IMR-90 (cell line): ENCODE measurements at regions not wholly inside any gene's neighbourhood (a gene's known extent, or its start where the extent isn't known, plus 50 kb on each side); places are given as distances from the start of the nearest gene placed in this dataset.

Experiments
- ATAC-seq: fragments of 200-7000 bp; cut with Tn5 transposase; 2 replicates; pipeline ENCODE4 v1.9.1; 2020; ENCODE audit warnings: low read depth, mild to moderate bottlenecking, moderate library complexity
- BruUV-seq: library from RNA; stranded (reverse); fragments of 400-500 nt; replicated peaks from 2 replicates; lab custom pipeline; 2021; lab: Mats Ljungman, UMichigan
- CTCF ChIA-PET: fragments of 300-600 bp; formaldehyde crosslinking; extraction: SDS; loops from one replicate; lab custom pipeline; 2021; ENCODE audit warnings: antibody characterized with exemption; lab: Yijun Ruan, JAX
- POLR2A ChIA-PET: fragments of 300-600 bp; sonication (Branson Sonifier 250); formaldehyde crosslinking; loops from one replicate; lab custom pipeline; 2022; ENCODE audit warnings: antibody characterized with exemption; ENCODE audit not compliant: unreplicated experiment; lab: Charles Lee
- DNase-seq: peaks from one replicate; pipeline ENCODE4 v3.0.0; 2013
- H2AFZ ChIP-seq: replicated peaks from 2 replicates; pipeline ENCODE3; 2013; ENCODE audit warnings: low read length, mild to moderate bottlenecking; ENCODE audit not compliant: poor library complexity
- H2AK5ac ChIP-seq: 2 replicates; pipeline ENCODE4 v1.6.1; 2013; ENCODE audit warnings: low read depth, low read length, inconsistent platforms
- H2AK9ac ChIP-seq: replicated peaks from 2 replicates; pipeline ENCODE3; 2013; ENCODE audit warnings: mild to moderate bottlenecking, low read depth, low read length, moderate library complexity; ENCODE audit not compliant: poor library complexity
- H2BK120ac ChIP-seq: 2 replicates; pipeline ENCODE4 v1.6.1; 2013; ENCODE audit warnings: low read depth, low read length, inconsistent platforms
- H2BK15ac ChIP-seq: 3 replicates; pipeline ENCODE4 v1.6.1; 2013; ENCODE audit warnings: low read depth, low read length, inconsistent platforms
- H2BK20ac ChIP-seq: 2 replicates; pipeline ENCODE4 v1.6.1; 2013; ENCODE audit warnings: low read depth, mild to moderate bottlenecking, inconsistent platforms, low read length, moderate library complexity
- H2BK5ac ChIP-seq: 2 replicates; pipeline ENCODE4 v1.6.1; 2013; ENCODE audit warnings: mild to moderate bottlenecking, low read depth, low read length, inconsistent platforms; ENCODE audit not compliant: poor library complexity, severe bottlenecking
- H3K14ac ChIP-seq: replicated peaks from 2 replicates; pipeline ENCODE4 v1.6.1; 2013; ENCODE audit warnings: low read depth, low read length, inconsistent platforms
- H3K18ac ChIP-seq: 2 replicates; pipeline ENCODE4 v1.6.1; 2013; ENCODE audit warnings: low read depth, low read length, control low read depth
- H3K23ac ChIP-seq: 2 replicates; pipeline ENCODE4 v1.6.1; 2013; ENCODE audit warnings: low read depth, low read length, inconsistent platforms
- H3K27ac ChIP-seq: 2 replicates; pipeline ENCODE4 v1.5.1; 2013; ENCODE audit warnings: mild to moderate bottlenecking, control low read depth, low read length; ENCODE audit not compliant: insufficient read depth
- H3K27me3 ChIP-seq: 2 replicates; pipeline ENCODE4 v1.6.1; 2013; ENCODE audit warnings: low read length; ENCODE audit not compliant: control insufficient read depth, insufficient read depth
- H3K36me3 ChIP-seq: 2 replicates; pipeline ENCODE4 v1.6.1; 2013; ENCODE audit warnings: low read length, mixed read lengths; ENCODE audit not compliant: control insufficient read depth, insufficient read depth
- H3K4ac ChIP-seq: 2 replicates; pipeline ENCODE4 v1.6.1; 2013; ENCODE audit warnings: low read depth, low read length, inconsistent platforms
- H3K4me1 ChIP-seq: 2 replicates; pipeline ENCODE4 v1.6.1; 2013; ENCODE audit warnings: low read length, mixed read lengths; ENCODE audit not compliant: control insufficient read depth, insufficient read depth
- H3K4me2 ChIP-seq: 2 replicates; pipeline ENCODE4 v1.6.1; 2013; ENCODE audit warnings: low read depth, mild to moderate bottlenecking, control low read depth, low read length, moderate library complexity
- H3K4me3 ChIP-seq: 2 replicates; pipeline ENCODE4 v1.5.1; 2013; ENCODE audit warnings: low read depth, mild to moderate bottlenecking, control low read depth, low read length, moderate library complexity; ENCODE audit not compliant: insufficient read depth
- H3K56ac ChIP-seq: 2 replicates; pipeline ENCODE4 v1.6.1; 2013; ENCODE audit warnings: low read length, inconsistent platforms; ENCODE audit not compliant: insufficient read depth; ENCODE audit errors: extremely low read depth
- H3K79me1 ChIP-seq, 2 experiments: 2 replicates each; pipeline ENCODE4 v1.6.1; 2013; ENCODE audit warnings: low read length in 2 of 2, inconsistent platforms in 1 of 2, low read depth in 1 of 2
- H3K9ac ChIP-seq: 2 replicates; pipeline ENCODE4 v1.6.1; 2013; ENCODE audit warnings: low read depth, low read length, control low read depth
- H3K9me1 ChIP-seq: 2 replicates; pipeline ENCODE4 v1.6.1; 2013; ENCODE audit warnings: low read length, inconsistent platforms; ENCODE audit not compliant: insufficient read depth
- H3K9me3 ChIP-seq: 2 replicates; pipeline ENCODE4 v1.6.1; 2013; ENCODE audit warnings: low read length; ENCODE audit not compliant: control insufficient read depth, insufficient read depth
- H4K20me1 ChIP-seq: 2 replicates; pipeline ENCODE4 v1.6.1; 2013; ENCODE audit warnings: low read length, inconsistent platforms; ENCODE audit not compliant: insufficient read depth
- H4K5ac ChIP-seq: 2 replicates; pipeline ENCODE4 v1.6.1; 2013; ENCODE audit warnings: mild to moderate bottlenecking, low read depth, low read length, control low read depth
- H4K8ac ChIP-seq, 2 experiments: 2 replicates each; pipeline ENCODE4 v1.6.1; 2013; ENCODE audit warnings: low read depth in 2 of 2, low read length in 2 of 2, control low read depth in 1 of 2, inconsistent platforms in 1 of 2
- H4K91ac ChIP-seq: 2 replicates; pipeline ENCODE4 v1.6.1; 2013; ENCODE audit warnings: low read depth, low read length, inconsistent platforms; ENCODE audit not compliant: insufficient read depth
- BHLHE40 ChIP-seq: fragments of 150-350 bp; IDR thresholded peaks from 2 replicates; pipeline ENCODE4 v1.6.1; 2016; ENCODE audit warnings: mild to moderate bottlenecking, low read depth, low read length
- CEBPB ChIP-seq: IDR thresholded peaks from 2 replicates; pipeline ENCODE4 v1.6.1; 2012; ENCODE audit warnings: low read depth, low read length, improper control_type of control experiment
- CHD1 ChIP-seq: IDR thresholded peaks from 2 replicates; pipeline ENCODE4 v1.6.1; 2012; ENCODE audit warnings: low read depth, low read length, improper control_type of control experiment
- ELK1 ChIP-seq: fragments of 150-350 bp; IDR thresholded peaks from 2 replicates; pipeline ENCODE4 v1.6.1; 2016; ENCODE audit warnings: low read depth, mild to moderate bottlenecking, low read length, moderate library complexity, borderline replicate concordance
- RCOR1 ChIP-seq: IDR thresholded peaks from 2 replicates; pipeline ENCODE4 v1.6.1; 2012; ENCODE audit warnings: mild to moderate bottlenecking, low read length, improper control_type of control experiment; ENCODE audit not compliant: insufficient replicate concordance
- RFX5 ChIP-seq: IDR thresholded peaks from 2 replicates; pipeline ENCODE4 v1.8.0; 2012; ENCODE audit warnings: low read depth, mild to moderate bottlenecking, low read length, moderate library complexity
- WGBS, 2 experiments: methylation state at CpG; one replicate each; pipeline versions ENCODE4 v1.1.5 to v1.1.7; 2013; ENCODE audit warnings: missing lambda C conversion rate in 2 of 2; ENCODE audit not compliant: insufficient read length in 1 of 2; ENCODE audit errors: extremely low coverage in 2 of 2; 5-methylcytosine and 5-hydroxymethylcytosine counted together
- dilution Hi-C: fragments of 300-500 bp; cut with HindIII; formaldehyde crosslinking; loops from one replicate; pipeline ENCODE4 v1.14.3; 2018; ENCODE audit warnings: low sequenced_read_pairs; ENCODE audit not compliant: unreplicated experiment
- in situ Hi-C: fragments of 300-500 bp; cut with MboI; formaldehyde crosslinking; loops from 3 replicates; pipeline ENCODE4 v1.14.3; 2019; ENCODE audit warnings: low sequenced_read_pairs, inconsistent platforms, mixed read lengths
- intact Hi-C: fragments of 100-400 bp; cut with micrococcal nuclease; formaldehyde crosslinking; loops from 2 replicates; pipeline ENCODE4 v1.10.0; 2022

GRCh38 chr1:221308534-221309511 is 429.6 kb downstream of the HLX start:
- Histone ChIP-seq H3K18ac (no peak overlapping the region), H3K4ac (no peak overlapping the region), H2BK120ac (no peak overlapping the region), H4K20me1 (no peaks in the 10 kb centered on the region), H2BK20ac (no peak overlapping the region), H3K4me2 (no peak overlapping the region), H3K27ac (no peak overlapping the region), H3K9me3 (no peaks in the 10 kb centered on the region), H3K36me3 (no peaks in the 10 kb centered on the region), H3K79me1 (no peaks in the 10 kb centered on the region), H2AFZ (no peak overlapping the region), H3K9ac (no peak overlapping the region), H4K8ac (no peak overlapping the region), H3K14ac (no peak overlapping the region), H4K5ac (no peak overlapping the region), H3K23ac (no peak overlapping the region), H3K4me3 (no peak overlapping the region), H2AK9ac (no peak overlapping the region), H3K27me3 (no peaks in the 10 kb centered on the region), H4K91ac (no peak overlapping the region), H3K9me1 (no peaks in the 10 kb centered on the region), H3K4me1 (peaks cover 3% of the 10 kb centered on the region; the same call in 1 of the 2 replicates), H3K56ac (no peak overlapping the region), H2AK5ac (no peak overlapping the region), H2BK15ac (no peak overlapping the region), H2BK5ac (no peak overlapping the region)
- ChIA-PET POLR2A (no interaction called here), CTCF (no interaction called here)
- WGBS, 2 experiments, result 82% methylated on average over 2 of the region's 10 CpGs; no CpG with 5 or more reads in 1 of the 2 experiments
- no peak for ATAC-seq
- intact Hi-C loops (no loop called here), in situ Hi-C loops (no loop called here), dilution Hi-C loops (no loop called here)
- BruUV-seq, result no TSS peak
- DNase-seq, result no peak
- TF ChIP-seq CHD1, result no peak
- no peak for TF ChIP-seq BHLHE40
- no peak for TF ChIP-seq RCOR1
- TF ChIP-seq ELK1, result no peak
- TF ChIP-seq RFX5, result no peak
- no peak for TF ChIP-seq CEBPB
